Left hindlimb (tissue), 1 donor: ENCODE measurements at regions not wholly inside any gene's neighbourhood (a gene's known extent, or its start where the extent isn't known, plus 50 kb on each side); places are given as distances from the start of the nearest gene placed in this dataset.
"Not testable (repeated sequence)": the region's sequence is repeated elsewhere in the genome, so short reads cannot be mapped to it uniquely, and the experiment has no call there.

ENCODE experiments used
- DNase-seq: peaks from one replicate; pipeline ENCODE4 v3.0.0-alpha.2; 2018

DNA sequence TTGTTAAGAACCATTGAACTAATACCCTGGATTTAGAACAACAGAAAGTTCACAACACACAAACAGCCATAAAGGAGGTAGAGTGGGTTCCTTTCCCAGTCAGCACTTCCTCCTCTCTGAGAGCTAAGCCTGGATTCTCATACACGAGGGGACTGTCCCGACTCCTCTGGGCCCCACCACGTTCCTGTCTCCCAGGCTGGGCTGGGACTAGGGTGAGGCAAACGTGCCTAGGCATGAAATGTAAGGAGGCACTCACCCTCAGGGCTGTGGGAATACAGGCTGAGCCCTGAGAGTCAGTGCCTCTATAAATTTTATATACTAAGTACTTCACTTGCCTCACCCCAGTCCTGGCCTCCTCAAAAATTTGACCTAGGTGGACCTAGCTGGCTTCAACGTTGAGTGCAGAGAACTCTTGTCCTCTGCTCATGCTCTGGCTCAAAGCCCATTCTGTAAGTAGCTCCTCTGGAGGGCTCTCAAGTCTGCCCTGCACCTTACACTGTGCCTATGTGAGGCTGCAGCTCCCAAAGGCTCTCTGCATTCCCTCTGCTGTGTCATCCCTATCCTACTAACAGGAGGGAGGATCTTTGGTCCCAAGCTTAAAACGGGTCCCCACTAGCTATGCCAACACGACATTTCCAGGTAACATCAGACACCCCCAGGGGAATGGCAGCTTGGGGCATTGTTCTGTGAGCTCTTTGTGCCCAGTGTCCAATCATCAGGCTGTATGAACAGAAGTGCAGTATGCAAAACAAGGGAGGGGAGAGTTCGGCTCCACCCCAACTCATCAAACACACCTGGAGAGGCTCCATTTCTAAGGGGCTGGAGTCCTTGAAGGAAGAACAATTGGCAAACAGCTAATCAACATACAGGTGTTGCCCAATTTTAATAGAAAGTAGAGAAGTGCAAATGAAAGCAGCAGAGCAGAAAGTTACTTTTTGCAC is 233.2 kb downstream of the RPLP1 start:
- no peak for DNase-seq

DNA sequence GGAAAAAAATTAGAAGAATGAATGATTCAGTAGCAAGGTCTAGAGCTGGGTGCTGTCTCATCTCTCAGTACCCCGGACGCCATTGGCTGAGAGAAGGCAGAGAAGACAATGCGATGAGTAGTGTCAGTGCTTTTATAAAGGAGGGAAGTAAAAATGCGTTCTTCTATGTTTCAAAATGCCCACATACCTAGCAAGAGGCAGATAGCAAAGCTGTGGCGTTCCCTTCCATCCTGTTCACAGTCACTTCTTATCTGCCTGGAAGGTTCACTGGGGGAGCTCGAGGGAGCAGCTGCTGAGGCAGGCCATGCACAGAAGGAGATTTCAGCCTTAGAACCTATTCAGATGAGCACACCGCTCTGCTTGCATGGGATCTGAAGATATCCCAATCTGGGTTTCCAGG is 234.0 kb downstream of the RPLP1 start:
- DNase-seq, result no peak

DNA sequence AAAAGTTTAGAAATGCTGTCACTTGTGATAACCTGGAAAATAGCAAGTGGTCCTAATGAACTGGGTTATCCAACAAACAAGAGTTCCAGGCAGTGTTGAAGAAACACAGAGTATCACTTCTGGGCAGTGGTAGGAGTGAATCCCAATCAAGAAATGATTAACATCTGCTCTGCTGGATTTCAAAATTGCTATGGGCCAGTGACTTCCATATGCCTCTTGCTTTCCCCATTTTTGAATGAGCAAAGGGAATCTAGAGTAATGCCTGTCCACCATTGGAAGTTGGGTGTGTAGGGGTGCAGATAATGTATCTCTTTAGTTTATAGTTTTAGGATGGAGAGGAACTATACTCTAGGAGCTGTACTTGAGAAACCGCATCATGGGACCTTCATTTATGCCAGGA is 236.5 kb downstream of the RPLP1 start:
- DNase-seq, result no peak

DNA sequence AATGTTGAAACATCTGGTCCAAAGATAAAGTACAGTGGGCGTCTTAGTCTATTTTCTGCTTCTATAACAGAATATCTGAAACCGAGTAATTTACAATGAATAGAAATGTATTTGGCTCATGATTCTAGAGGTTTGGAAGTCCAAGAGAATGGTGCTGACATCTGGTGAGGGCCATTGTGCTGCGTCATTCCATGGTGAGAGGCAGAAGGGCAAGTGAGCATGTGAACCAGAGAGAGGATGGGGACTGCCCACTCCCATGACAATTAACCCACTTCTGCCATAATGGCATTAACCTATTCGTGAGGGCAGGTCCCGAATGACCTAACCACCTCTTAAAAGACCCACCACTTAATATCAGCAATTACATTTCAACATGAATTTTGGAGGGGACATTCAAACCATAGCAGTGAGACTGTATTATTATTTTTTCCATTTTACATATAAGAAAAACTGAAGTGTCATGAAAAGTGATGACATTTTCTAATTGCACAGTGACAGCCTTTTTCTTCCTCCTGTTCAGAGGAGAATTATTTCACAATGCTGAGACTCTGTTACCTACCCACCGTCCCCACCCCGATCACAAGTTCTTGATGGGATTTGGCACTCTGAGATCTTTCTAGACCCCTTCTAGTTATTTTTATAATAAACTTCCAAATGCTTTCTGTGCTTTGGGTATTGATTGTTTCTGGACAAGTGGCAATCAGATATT is 238.8 kb downstream of the RPLP1 start:
- no peak for DNase-seq

DNA sequence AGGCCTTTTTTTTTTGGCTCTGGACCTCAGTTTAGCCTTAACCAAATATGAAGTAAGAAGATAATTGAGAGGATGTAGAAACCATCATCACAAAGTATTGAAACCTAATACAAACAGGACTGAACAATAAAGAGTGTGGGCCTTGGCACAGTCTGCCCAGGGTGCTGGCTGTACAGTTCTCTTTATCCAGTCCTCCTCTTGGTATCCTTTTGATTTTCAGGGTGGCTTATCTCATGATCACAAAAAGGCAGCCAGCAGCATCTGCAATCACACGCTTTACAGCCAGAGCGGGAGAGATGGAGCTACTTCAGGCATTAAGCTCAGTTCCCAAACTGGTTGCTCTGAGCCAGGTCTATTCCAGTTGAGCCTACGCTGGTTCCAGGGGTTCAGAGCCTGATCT is 239.7 kb downstream of the RPLP1 start:
- DNase-seq, result no peak

DNA sequence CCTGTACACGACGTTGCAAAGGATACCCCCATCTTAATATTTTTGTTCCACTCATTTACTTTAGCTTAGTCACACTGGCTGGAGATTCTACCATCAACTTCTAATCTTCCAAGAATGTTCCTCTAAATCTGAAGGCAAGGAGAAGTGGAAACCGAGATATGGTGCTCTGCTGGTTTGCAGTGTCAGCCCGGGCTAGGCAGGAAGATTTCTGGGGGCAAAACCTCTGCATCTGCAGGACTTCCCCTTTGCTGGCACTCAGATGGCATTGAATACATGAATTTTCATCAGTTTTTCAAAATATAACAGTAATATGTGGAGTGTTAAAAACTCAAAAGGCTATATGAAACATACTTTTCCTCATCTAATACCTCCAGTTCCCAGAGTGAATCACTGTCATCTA is 240.4 kb downstream of the RPLP1 start:
- no peak for DNase-seq

DNA sequence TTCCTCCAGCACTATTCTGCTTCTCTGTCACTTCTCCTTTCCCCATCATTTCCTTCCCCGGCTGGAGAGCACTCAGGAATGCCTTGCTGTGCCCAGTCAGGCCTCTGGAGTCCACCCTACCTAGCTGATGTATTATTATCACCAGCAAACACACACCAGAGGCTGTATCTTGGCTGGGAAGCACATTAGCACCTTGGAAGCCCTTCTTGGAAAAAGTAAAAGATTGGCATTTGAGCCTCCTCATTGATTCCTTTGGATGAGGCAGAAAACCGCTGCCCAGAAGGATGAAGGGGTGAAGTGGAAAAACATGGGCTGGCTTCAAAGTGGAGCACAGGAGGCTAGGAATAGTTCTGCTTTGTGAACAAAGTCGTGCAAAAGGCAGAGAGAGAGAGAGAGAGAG is 244.3 kb downstream of the RPLP1 start:
- peak; percentile 65 for DNase-seq

DNA sequence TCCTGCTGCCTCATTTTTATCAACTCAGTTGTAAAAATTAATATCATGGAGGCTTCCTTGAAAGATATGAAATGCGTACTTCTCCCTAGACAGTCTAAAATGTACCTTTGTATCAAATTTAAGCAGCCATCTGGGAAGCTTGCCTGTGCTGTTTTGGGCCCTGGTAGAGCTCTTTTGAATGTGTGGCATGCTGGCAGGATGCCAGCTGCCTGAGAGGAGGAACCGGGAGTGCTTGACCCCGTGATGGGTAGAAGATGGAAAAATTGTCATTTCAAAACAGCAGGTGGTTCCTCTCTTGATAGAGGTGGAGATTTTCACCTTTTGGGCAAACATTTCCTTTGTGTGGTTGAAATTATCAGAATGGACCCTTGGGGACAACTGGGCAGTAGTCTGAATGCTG is 245.3 kb downstream of the RPLP1 start:
- no peak for DNase-seq

DNA sequence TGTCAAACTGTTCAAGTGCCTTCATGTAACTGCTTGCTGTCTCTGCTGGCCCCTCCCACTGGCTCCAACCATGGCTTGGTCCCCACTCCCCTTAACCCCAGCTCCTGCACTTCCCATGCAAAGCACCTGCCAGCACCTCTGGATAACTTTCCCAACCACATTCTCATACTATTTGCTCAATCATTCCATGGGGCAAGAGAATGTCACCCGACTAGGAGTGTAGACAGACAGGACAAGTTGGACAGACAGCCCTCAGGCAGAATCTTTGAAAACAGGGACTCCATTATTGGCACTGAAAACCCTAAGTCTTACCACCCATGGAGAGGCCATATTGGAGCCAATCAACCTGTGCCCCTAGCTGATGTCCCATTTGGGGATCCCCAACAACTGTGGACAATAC is 246.5 kb downstream of the RPLP1 start:
- no peak for DNase-seq

DNA sequence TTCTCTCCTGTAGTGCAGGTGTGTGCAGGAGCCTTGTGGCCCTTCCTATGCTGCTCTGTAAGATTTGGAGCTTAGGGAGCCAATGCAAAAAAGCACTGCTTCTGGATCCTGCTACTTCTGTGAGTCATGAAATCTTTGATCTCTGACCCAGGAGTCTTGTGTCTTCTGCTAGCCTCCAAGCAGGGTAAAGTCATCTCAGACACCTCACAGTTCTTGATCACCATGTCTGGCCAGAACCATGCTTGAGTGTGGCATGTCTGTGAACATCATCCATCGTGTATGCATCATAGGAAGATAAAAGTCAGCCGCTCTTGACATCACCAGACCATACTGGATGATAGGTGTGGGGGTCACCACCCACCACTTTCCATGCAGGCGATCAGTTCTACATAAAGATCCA is 247.8 kb downstream of the RPLP1 start:
- no peak for DNase-seq

DNA sequence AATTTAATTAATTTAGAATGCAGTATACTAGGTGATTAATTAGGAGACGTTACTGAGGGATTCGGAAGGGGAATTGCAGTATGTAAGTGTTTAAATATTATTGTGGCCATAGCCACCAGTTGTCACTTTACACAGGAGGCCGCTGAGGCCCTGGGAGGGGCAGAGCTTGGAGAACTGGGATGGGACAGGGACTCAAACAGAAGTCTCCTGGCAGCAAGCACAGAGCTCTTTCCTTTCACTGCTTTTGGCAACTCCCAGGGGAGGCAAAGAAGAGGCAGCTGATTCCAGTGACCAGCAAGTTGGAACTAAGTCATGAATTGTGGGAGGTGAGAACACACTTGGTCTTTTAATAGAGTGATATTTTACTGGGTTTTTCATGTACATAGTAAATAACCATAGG is 248.6 kb downstream of the RPLP1 start:
- DNase-seq, result no peak

DNA sequence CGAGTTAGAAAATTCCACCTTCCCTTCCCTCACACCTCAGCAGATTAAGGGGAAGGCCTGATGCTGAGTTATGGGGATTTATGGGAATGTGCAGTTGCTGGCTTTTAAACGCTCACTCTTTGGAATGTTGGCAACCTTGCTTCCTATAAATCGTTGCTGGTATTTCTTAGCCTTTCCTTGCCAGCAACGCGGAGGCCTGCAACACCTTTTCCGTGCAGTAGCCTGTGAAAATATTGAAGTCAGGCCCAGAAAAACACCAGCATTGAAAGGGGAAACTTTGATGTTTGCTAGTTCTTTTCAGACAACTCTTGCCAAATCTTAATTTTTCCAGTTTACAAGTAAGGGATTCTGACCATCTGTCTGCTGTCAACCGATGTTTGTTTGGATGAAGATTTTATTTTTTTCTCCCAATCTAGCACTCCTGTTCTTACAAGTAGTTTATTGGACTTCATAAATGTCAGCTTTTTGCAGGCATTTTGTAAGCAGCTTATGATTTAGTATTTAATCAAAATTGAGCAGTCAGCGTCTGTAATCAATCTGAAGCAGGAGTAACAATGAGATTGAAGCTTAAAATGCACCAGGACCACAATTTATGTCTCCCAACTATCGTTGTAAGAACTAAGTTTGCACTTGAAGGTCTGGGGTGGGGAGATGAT is 251.0 kb downstream of the RPLP1 start:
- DNase-seq, result no peak

DNA sequence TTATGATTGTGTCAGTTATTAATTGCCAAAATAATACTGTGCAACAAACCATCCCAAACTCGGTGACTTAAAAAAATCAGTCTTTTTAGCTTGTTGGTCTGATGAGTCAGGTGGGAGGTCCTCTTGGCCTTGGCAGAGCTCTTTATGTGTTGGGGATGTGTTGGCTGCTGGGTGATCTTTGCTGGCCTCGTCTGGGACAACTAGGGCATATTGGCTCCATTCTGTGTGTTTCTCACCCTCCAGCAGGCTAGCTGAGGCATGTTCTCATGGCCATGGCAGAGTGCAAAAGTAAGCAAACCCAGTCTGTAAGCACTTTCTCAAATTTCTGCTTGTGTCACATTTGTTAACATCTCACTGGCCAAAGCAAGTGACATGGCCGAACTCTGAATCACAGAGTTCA is 251.6 kb downstream of the RPLP1 start:
- no peak for DNase-seq

DNA sequence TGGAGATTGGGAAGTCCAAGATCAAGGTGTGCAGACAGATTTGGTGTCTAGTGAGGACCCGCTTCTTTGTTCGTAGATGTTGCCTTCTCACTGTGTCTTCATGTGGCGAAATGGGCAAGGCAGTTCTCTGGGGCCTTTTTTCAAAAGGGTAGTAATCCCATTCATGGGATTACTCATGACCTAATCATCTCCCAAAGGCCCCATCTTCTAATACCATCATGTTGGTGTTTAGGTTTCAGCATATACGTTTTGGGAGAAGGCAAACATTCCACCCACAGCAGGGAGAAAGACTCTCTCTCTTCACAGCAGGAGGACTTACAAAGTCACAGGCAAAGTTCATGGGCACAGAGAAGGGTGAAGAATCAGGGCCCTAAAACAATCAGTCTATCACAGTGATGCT is 252.1 kb downstream of the RPLP1 start:
- no peak for DNase-seq

DNA sequence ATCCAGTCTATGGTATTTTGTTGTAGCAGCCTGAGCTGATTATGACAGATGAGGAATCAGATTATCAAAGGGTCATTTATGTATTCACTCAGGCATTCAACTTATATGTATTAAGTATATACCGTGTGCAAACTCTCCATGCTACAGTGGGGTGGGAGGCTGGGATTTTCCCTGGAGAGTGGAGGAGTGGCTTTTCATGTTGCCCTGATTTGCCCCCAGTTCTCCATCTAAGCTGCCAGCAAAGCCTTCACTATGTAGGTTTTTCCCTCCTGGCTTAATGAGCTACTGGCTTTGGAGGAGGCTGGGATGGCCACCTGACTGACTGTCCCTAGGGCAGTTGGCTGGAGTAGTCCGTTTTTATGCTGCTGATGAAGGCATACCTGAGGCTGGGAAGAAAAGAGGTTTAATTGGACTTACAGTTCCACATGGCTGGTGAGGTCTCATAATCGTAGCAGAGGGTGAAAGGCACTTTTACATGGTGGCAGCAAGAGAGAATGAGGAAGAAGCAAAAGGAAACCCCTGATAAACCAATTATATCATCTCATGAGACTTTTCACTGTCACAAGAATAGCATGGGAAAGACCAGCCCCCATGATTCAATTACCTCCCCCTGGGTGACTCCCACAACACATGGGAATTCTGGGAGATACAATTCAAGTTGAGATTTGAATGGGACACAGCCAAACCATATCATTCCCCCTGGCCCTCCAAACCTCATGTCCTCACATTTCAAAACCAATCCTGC is 253.9 kb downstream of the RPLP1 start:
- DNase-seq, result no peak

DNA sequence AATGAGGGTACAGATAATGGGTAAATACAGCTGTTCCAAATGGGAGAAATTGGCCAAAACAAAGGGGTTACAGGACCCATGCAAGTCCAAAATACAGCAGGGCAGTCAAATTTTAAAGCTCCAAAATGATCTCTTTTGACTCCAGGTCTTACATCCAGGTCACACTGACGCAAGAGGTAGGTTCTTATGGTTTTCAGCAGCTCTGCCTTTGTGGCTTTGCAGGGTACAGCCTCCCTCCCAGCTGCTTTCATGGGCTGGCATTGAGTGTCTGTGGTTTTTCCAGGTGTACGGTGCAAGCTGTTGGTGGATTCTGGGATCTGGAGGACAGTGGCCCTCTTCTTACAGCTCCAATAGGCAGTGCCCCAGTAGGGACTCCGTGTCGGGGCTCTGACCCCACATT is 254.6 kb downstream of the RPLP1 start:
- not testable (repeated sequence) for DNase-seq

DNA sequence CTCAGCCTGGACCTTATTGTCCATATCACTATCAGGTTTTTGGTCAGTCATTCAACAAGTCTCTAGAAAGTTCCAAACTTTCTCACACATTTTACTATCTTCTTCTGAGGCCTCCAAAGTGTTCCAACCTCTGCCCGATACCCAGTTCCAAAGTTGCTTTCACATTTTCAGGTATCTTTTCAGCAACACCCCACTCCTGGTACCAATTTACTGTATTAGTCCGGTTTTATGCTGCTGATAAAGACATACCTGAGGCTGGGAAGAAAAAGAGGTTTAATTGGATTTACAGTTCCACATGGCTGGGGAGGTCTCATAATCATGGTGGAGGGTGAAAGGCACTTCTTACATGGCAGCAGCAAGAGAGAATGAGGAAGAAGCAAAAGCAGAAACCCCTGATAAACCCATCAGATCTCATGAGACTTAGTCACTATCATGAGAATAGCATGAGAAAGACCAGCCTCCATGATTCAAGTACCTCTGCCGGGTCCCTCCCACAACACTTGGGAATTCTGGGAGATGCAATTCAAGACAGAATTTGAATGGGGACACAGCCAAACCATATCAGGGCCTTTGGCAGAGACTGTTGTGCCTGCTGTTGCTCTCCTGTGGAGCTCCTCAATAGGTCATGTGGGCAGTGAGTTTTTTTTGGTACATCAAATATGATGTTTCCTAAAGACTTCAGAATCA is 256.0 kb downstream of the RPLP1 start:
- not testable (repeated sequence) for DNase-seq

DNA sequence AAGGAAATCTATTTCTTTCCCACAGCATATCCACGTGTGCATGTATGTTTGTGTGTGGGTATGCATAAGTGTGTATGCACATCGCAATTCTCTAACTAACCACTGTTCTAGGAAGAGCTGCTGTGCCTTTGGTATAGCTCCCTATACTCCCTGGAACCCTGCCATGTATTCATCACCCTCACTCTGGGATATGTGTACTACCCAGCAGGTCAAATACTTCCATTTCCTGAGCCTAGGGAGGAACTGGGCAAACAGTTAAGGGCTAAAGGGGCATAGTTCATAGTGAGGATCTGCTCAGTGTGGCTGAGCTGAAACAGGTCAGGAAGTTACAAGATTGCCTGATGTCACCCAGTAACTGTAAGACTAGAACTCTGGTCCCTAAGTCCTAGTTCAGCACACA is 260.4 kb downstream of the RPLP1 start:
- DNase-seq, result no peak

DNA sequence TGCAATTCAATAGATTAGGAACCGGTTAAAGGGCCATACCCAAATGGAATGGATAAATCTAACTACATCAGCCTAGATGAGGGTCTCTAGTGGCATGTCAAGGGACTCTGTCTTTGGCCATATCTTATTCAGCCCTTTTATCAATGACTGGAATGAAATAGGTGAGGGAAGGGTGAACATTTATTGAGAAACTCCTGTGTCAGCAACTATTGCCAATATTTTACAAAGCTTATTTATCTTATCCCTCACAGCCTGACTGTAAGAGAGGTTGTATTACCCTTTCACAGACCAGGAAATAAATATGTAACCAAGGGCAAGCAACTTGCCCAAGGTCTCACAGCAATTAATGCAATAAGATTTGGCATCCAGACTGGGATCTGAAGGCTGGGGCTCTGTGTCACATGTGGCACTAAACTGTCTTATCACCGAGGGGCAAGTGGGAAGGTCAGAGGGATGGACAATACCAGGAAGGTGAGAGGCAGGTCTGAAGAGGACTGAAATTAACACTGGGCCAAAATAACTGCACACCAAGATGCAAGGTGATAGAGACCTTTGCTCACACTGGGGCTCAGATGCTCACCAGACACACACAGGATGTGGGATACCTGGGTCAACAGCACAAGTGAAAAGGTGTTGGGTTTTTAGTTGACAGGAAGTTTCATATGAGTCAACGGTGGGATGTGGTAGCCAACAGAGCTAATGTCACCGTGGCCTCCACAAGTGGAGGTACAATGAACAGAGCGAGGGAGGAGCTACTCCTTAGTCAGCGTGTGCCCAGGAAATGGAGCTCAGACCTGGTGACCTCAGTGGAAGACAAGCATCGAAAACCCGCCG is 261.3 kb downstream of the RPLP1 start:
- no peak for DNase-seq

DNA sequence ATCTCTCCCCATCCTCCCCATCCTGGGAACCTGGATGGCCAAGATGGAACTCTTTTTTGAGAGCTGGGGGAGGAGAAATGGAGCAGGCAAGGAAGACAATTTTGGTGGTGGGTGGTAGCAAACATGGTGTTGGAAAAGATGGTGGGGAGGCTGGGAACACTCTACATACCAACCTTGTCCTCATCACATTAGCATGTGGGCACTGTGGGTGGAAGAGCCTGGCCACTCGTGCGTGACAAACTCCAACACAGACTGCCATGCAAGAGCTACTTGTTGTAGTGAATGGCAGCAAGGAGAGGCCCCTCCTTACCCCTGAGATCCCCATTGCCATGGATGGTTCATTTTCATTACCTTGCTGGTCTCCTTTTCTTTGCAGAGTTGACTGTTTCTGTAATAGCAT is 262.6 kb downstream of the RPLP1 start:
- DNase-seq, result no peak

DNA sequence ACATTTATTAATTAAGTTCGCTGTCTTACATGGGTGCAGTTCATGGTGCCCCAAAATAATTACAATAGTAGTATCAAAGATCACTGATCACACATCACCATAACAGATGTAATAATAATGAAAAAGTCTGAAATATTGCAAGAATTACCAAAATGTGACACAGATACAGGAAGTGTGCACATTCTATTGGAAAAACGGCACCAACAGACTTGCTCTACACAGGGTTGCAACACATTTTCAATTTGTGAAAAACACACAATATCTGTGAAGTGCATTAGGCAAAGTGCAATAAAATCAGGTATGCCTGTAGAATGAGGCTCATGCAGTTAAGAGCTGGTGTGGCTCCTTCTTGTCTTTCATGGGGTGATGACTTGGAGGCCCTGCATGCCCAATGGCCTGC is 265.8 kb downstream of the RPLP1 start:
- no peak for DNase-seq

DNA sequence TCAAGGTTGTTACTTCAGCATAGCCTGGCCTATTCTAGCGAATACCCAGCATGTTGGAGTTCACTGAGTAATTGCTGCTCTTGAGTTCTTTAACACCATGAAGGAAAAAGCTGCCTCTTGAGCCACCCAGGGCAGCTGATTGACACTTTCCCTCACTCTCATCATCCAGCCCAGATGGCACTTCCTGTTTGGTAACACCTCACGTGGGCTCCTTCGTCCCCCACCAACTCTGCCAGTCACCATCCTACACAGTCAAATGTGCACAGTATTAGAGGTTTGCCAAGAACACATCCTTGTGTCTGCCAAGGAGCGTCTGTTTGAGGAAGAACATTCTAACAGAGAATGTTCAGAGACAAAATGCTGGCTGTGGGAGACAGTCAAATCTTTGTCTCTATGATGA is 266.3 kb downstream of the RPLP1 start:
- no peak for DNase-seq
